ENCODE measurements at regions not wholly inside any gene's neighbourhood (a gene's known extent, or its start where the extent isn't known, plus 50 kb on each side); places are given as distances from the start of the nearest gene placed in this dataset.

DNA sequence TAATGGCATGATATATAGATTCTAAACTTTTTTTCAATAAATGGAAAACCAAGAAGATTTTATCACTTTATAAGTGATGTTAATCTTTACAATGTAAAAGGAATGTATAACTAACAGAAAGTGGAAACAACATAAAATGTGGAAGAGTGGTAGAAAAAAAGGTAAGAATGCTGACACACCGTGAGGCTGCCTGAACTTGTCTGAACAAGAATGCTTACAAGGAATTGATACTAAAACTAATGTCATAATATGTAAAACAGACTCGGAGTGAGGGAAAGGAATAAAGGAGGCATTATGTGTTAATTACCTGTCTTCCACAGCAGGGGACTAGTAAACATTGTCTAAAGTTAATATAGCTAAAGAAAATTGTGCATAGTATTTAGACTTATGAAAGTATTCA is 958.8 kb upstream of the TMEFF2 start:
- TF ChIP-seq, protein P1, sequence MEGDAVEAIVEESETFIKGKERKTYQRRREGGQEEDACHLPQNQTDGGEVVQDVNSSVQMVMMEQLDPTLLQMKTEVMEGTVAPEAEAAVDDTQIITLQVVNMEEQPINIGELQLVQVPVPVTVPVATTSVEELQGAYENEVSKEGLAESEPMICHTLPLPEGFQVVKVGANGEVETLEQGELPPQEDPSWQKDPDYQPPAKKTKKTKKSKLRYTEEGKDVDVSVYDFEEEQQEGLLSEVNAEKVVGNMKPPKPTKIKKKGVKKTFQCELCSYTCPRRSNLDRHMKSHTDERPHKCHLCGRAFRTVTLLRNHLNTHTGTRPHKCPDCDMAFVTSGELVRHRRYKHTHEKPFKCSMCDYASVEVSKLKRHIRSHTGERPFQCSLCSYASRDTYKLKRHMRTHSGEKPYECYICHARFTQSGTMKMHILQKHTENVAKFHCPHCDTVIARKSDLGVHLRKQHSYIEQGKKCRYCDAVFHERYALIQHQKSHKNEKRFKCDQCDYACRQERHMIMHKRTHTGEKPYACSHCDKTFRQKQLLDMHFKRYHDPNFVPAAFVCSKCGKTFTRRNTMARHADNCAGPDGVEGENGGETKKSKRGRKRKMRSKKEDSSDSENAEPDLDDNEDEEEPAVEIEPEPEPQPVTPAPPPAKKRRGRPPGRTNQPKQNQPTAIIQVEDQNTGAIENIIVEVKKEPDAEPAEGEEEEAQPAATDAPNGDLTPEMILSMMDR (IDR thresholded peaks at IDR 0.05): no peak
- TF ChIP-seq ZSCAN20 (CRISPR knock-in tag; IDR thresholded peaks at IDR 0.05): no peak
